Left hindlimb (tissue), 1 donor: ENCODE measurements at regions not wholly inside any gene's neighbourhood (a gene's known extent, or its start where the extent isn't known, plus 50 kb on each side); places are given as distances from the start of the nearest gene placed in this dataset.
A peak's percentile ranks its signal among the peaks of the same experiment; 100 is the strongest.
"Not testable (repeated sequence)": the region's sequence is repeated elsewhere in the genome, so short reads cannot be mapped to it uniquely, and the experiment has no call there.

Experiments used
- DNase-seq: peaks from one replicate; pipeline ENCODE4 v3.0.0-alpha.2; 2018

DNA sequence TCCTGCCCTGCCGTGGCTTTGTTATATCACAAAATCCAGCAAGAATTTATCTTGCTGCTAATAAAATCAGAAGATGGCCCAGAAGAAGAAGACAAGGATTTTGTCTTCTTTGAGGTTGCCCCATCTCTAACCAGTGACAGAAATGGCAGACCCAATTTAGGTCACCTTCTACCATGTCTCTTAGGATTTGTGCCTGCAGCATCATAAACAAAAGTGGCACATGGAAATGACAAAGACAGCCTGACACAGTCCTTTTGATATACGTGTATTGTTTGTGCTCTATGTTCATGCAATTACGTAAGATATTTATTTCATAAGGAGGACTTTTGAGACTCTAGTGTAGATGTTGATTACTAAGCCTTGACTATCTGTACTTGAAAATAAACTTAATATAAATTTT, 135.9 kb upstream of the TMTC4 start:
- no peak for DNase-seq

DNA sequence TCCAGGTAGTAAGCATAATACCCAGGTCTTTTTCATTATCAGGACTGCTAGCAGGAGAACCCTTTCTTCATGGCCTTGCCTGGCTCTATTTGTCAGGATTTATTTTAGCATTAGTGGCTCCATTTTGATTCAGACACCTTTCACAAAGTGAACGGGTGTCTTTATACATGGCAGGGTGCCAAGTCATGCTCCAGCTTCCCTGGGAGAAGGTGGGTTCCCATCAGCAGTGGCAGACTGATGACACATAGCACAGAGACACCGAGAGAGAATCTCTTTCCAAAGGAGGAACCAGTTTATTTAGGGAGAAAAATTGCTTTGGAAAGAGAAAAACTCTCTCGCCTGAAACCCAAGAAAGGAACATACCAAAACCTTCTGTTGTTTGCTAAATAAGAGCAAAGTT, 135.3 kb upstream of the TMTC4 start:
- DNase-seq = no peak

DNA sequence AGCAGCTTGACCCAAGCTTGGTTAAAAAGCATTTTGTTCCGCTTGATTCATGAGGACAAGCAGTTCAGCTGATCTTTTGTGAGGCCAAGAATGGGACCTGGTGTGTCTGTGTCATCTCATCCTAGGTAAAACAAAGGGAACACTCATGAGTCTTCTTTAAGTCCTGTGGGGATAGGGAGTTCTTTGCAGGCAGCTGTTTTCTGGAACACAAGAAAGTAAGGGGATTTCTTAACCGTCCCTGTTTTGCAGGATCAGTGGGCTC, 134.5 kb upstream of the TMTC4 start:
- no peak for DNase-seq

DNA sequence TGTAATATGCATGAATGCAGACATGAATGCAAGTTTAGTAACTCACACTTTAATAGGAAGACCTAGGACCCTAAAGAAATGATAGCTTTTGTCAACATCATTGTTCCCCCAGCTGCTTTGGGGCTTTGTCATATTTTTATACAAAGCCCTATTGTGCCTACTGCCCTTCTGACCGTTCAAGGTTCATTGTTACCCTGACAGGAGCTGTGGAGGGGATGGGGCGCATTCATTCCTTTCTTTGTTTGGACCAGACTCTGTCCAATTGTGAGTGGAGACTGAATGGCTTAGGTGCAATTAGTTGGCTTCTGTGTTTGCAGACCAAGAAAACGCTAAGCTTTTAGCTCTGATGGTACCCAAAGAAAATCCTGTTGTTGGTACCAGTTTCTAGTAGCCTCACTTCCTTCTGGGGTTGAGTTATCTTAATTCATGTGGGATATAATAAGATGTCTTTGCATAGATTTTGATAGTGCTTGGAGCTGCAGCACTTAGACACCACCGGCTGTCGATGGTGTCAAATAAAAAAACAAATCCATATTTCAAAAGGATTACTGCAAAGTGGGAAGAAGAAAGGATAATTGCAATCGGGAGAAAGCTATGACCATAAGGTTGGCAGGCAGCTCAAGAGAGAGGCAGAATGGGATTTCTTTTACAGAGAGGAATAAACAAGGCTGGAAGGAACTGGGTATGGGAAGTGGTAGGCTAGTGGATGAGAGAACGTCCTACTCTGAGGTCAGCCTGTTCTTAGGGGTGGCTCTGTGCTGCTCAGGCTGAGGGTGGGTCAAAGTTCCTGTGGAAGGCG, 133.9 kb upstream of the TMTC4 start:
- no peak for DNase-seq

DNA sequence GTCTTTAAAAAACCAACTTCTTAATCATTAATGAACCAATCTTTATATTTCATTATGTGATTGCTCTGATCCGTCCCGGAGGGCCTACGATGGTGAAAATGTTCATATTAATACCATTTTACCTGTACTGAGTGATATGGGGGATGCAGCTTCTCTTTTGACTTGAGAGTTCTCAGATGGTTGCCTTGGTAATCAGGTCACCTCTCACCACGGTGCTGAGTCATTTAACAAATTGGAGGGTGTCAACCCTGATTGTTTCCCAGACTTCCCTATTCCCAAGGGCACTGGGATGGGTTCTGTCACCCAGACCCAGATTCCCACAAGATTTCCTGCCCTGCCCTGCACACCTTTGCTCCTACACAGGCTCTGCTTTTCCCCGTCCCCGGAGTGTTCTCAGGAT, 128.5 kb upstream of the TMTC4 start:
- no peak for DNase-seq

DNA sequence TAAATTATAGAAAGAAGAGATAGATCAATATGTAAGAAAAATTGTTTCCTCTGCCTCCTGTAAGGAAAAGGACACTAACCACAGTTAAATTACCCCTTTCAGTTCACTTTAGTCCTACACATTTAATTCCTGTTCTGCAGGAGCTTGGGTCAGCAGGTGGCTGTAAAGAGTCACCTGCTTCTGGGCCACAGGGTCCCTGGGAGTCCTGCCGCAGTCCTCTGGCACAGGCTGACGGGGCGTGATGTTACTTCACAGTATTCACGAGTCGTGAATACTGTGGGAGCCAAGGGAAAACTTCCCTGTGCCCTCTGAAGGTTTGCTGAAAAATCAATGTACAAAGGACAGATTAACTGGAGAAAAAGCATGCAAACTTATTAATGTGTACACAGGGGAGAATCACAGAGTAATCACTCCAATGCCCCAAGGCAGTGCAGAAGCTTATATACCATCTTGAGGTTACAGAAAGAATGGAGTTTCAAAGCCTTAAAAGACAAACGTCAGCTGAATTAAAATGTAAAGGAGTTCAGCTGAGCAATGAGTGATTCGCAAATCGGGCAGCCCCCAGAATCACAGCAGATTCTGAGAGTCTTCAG, 125.8 kb upstream of the TMTC4 start:
- no peak for DNase-seq

DNA sequence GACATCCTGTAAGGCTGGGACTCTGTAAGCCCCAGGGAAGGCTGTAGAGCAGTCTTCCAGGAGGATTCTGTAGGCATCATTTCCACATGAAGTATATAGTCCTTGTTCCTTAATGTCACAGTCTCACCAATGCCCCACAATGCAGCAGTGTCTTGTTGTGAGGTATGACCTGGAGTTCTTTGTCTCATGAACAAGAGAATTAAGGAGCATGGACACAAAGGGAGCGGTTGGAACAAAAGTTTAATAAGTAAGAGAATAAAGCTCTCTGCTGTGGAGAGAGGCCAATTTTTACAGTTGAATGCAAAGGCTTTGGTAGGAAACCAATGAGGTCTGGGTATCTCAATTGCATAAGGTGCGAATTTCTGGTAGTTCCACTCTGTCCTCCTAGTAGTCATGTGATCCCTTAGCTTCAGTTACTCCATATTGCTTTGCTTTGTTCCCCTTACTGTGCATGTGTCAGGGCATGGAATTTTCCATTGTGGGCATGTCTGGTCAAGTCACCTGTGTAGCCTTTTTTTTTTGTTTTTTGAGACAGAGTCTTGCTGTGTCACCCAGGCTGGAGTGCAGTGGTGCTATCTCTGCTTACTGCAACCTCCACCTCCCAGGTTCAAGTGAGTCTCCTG, 124.3 kb upstream of the TMTC4 start:
- DNase-seq = no peak

DNA sequence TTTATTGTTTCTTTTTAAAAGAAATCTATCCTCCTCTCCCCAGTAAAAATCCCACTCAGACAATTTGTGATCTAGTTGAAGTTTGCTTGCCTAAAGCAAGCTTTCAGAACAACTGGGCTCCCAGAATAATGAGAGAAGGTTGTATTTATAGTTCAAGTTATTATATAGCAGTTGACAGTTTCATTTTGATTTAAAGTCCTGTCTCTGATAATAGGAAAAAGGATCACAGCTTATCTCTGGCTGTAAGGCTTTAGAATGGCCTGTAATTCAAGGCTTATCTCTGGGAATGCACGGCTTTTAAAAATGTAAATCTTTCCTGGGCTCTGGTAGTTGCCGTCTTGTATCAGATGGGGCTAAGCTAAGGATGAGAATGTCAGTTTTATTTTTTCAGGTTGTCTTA, 123.3 kb upstream of the TMTC4 start:
- DNase-seq = no peak

DNA sequence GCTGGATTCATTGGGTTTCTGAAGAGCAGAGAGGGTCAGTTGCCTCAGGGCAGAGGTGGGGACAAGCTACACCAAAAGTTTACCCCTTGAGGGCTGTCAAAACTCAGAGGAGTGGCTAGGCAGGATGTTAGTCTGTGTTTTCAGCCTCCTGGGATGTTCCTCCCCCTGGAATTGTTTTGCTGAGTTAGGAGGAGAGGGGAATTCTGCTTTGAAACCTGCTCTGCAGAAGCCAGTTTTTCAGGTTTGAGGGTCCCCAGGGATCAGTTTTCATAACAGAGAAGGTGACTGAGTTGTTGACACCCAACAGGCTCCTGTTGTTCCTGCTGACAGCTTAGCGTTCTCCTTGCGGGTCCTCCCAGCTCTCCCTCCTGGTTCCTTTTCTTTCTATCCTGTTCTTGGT, 121.9 kb upstream of the TMTC4 start:
- no peak for DNase-seq

DNA sequence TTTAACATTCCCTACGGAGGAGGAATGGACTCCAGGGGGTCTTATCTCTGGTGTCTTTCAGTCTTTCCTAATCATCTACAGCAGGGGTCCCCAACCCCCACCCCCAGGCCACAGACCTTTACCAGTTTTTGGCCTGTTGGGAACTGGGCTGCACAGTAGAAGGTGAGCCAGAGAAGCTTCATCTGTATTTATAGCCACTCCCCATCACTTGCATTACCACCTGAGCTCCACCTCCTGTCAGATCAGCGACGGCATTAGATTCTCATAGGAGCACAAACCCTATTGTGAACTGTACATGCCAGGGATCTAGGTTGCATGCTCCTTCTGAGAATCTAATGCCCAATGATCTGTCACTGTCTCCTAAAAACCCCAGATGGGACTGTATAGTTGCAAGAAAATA, 120.0 kb upstream of the TMTC4 start:
- DNase-seq = no peak

DNA sequence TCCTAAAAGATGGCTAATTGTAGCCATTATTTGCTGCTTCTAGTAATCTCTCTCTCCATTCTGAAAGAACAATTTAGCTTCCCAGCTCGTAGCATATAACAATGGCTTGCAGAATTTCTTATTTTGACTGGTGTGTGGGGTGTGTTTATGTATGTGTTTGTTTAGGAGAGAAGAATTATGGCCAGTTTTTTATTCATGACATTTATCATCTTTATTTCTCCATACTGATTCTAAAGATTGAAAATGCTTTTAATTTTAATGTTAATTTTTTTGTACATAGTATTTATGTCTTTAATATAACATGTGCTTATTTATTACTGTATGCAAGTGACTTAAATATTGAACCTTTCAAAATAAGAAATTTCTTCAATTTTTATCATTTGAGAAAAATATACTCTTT, 115.8 kb upstream of the TMTC4 start:
- DNase-seq = no peak

DNA sequence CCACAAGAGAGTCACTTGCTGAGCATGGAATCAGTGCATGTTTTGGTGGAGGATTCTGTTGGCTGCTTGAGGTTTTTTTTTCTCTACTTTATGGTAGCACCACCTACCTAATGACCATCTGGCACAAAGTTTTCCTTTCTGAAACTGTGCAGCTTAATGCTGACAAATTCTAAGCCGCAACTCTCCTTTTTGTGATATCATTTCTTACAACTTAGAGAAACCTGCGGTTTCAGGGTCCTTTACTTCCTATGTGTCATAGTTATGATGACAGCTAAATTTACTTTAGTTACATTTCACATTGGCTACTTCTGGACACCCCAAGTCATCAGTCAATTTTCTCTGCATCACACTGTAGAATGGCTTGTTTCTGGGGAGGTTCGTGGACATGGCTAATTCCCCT, 115.4 kb upstream of the TMTC4 start:
- DNase-seq = no peak

DNA sequence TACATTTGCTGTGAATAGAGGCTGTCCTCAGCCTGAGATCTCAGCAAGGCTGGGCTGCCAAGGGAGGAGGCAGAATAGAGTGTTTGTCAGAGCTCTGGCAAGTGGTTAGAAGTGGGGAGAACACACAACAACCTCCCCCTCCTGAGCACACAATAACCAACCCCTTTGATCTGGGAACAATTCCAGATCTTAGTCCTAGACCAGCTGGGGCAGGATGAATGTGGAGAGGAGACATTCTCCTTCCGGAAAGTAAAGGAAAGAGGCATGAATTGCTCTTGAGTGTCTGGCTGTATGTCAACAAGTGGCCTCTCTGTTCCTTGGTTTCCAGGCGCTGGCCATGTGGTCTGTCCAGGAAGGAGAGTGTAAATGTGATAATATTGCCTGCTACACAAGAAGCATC, 114.9 kb upstream of the TMTC4 start:
- DNase-seq = peak; percentile 33

DNA sequence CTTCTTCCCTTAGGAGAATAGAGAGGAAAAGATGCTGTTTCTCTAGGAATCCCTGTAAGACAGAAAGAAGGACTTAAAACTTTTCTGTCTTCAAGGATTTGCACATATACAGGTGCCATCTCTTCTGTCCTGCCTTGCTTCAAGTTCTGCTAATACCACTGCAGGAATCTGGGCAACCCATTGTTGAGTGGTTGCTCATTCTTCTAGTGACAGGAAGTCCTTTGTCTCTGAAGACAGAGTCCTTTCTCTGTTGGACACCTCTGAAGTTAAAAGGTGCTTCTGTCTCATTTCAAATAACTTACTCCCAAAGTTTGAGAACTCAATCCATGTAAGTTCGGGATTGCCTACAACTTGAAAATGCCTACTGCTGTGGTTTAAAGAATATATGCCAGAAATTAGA, 114.4 kb upstream of the TMTC4 start:
- DNase-seq = no peak

DNA sequence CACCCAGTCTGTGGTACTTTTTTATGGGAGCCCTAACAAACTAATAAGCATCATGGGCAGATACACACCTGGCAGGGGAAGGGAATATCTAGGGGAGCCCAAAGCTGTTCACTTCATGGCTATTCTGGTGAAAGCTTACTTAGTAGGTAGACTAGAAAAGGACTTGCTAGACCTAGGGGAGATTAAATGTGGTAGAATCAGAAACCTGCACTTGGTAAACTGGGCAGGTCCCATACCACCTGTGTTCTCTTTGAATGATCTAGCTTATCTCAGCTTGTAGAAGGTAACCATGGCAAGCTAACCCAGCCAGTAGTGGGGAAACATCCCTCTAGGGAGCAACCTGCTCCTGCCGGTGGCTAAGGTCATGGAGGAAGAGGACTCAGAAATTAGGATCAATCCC, 113.9 kb upstream of the TMTC4 start:
- no peak for DNase-seq

DNA sequence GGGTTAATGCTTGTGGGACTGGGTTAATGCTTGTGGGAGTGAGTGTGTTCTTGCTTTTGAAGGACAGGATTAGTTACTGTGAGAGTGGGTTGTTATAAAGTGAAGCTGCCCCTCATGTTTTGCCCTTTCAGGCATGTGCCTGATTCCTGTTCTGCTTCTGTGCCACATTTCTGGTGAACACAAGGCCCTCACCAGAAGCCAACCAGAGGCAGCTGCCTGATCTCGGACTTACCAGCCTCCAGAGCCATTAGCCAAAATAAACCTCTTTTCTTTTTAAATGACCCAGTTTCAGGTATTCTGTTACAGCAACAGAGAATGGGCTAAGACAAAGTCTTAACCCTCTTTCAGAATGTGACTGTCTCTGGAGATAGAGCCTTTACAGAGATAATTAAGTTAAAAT, 113.3 kb upstream of the TMTC4 start:
- no peak for DNase-seq

DNA sequence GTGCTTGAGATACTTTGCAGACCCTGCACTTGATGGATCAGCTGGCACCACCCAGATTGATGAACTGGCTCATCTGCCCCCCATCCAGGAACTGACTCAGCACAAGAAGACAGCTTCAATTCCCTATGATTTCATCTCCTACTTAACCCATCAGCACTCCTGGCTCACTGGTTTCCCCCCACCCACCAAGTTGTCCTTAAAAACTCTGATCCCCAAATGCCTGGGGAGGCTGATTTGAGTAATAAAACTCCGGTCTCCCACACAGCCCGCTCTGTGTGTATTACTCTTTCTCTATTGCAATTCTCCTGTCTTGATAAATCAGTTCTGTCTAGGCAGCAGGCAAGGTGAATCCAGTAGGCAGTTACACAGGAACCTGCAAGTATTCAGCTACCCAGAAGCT, 102.1 kb upstream of the TMTC4 start:
- DNase-seq = not testable (repeated sequence)

DNA sequence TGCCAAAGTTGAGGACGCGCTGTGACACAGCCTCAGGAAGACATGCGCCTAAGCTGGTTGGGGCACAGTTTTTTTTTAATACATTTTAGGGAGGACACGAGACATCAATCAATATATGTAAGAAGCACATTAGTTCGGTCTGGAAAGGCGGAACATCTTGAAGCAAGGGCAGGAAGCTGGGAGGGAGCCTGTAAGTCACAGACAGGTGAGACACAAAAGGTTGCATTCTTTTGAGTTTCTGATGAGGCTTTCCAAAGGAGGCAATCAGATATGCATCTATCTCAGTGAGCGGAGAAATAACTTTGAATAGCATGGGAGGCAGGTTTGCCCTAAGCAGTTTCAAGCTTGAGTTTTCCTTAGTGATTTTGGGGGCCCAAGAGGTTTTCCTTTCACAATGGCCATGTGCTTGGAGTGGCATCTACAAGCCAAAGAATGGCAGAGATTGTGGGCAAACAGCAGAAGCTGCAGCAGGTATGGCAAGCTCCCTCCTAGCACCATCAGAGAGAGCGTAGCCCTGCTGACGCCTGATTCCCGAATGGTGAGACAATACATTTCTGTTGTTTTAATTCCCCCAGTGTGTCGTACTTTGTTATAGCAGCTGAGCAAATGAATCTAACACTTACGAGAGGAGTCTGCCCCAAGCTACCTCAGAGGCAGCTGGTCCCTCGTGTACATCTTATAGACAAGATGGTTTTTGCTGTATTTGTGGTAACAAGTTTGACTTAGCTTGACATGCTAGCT, 99.5 kb upstream of the TMTC4 start:
- DNase-seq = no peak

DNA sequence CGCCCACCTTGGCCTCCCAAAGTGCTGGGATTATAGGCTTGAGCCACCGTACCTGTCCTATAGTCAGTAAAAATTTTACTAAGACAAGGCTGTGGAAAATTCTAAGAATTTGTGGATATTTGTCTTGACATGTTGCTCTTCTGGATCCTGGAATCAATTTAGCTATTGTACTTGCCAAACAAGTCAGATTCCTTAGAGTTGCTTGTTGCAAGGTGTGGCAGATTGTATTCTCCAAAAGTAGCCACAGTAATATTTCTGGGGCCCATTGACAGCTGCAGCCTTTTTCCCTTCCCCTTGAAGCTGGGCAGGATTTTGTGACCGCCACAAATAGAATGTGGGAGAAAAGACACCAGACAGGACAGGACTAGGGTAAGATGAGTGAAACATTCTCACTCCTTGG, 98.8 kb upstream of the TMTC4 start:
- no peak for DNase-seq

DNA sequence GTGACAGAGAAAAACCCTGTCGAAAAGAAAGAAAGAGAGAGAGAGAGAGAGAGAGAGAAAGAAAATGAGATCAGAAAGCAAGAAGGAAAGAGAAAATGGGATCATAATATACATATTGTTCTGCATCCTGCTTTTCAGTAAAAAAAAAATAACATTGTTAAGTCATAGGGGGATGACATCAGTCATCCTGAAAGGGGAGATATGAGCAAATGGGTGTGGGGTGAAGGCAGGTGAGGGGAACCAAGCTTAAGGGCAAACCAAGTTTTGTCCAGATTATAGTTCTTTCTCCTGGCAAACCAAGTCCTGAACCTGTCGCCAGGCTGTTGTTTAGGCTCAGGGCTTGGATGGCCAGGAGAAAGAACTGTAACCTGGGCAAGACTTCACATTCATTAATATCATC, 92.6 kb upstream of the TMTC4 start:
- no peak for DNase-seq

DNA sequence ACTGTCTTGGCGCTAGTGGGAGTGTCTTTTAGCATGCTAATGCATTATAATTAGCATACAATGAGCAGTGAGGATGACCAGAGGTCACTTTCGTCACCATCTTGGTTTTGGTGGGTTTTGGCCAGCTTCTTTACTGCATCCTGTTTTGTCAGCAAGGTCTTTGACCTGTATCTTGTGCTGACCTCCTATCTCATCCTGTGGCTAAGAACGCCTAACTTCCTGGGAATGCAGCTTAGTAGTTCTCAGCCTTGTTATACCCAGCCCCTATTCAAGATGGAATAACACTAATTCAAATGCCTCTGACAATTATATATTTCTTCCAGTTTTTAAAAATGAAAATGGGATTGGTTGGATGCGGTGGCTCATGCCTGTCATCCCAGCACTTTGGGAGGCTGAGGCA, 92.0 kb upstream of the TMTC4 start:
- DNase-seq = not testable (repeated sequence)

DNA sequence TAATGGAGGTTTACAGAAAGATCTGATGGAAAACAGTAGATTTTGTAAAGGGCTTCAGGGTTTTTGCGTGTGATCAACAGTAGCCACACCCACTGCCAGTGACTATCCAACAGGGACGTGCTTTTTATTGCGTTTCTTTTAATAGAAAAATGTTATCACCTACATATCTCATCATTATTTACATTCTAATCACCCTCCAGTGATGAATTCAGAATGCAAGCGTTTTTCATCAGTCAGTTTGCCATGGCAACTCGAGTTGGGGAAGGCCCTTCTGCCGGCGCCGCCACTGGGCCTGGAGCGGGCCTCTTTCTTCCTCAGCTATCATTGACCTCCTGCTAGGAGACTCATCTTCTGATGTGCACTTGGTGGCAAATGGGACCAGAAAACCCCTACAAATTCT, 90.3 kb upstream of the TMTC4 start:
- DNase-seq = no peak

DNA sequence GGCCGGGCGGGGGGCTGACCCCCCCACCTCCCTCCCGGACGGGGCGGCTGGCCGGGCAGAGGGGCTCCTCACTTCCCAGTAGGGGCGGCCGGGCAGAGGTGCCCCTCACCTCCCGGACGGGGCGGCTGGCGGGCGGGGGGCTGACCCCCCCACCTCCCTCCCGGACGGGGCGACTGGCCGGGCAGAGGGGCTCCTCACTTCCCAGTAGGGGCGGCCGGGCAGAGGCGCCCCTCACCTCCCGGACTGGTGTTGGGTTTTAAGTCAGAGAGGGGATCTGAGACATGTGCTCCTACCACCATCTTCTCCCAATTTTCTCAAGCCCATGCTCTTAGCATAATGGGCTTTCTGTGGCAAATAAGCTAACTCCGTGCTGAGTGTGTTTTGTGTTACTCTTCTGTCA, 87.5 kb upstream of the TMTC4 start:
- not testable (repeated sequence) for DNase-seq

DNA sequence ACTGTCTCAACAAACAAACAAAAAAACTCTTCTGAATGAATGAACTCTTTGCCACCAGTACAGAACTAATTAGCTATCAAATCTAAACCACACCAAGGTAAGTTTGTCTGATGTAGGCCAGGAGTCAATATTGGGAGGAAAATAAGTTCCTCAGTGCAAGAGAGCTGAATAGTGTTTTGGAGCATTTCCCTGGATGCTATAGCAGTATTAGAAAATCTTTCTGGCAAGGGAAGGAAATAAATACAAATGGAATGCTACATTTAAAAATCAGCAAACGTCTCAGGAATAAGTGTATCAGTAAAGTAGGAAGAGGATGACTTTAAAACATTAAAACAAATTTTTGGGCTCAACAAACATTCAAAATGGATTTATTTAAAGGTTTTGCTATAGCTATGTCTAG, 81.3 kb upstream of the TMTC4 start:
- DNase-seq = no peak
